Ishikawa (cell line): ENCODE measurements at regions not wholly inside any gene's neighbourhood (a gene's known extent, or its start where the extent isn't known, plus 50 kb on each side); places are given as distances from the start of the nearest gene placed in this dataset.

Experiments
- CEBPB ChIP-seq: IDR thresholded peaks from 2 replicates; pipeline ENCODE4 v1.6.1; 2012
- CREB1 ChIP-seq: IDR thresholded peaks from 2 replicates; pipeline ENCODE4 v1.6.1; 2012; ENCODE audit warnings: low read depth
- EGR1 ChIP-seq: IDR thresholded peaks from 2 replicates; pipeline ENCODE4 v1.6.1; 2012
- EP300 ChIP-seq: IDR thresholded peaks from 2 replicates; pipeline ENCODE4 v1.6.1; 2012; ENCODE audit warnings: borderline replicate concordance
- FOXM1 ChIP-seq: IDR thresholded peaks from 2 replicates; pipeline ENCODE4 v1.6.1; 2012; ENCODE audit warnings: low read depth, borderline replicate concordance
- MAX ChIP-seq: IDR thresholded peaks from 2 replicates; pipeline ENCODE4 v1.6.1; 2012
- NFIC ChIP-seq: IDR thresholded peaks from 2 replicates; pipeline ENCODE4 v1.6.1; 2012
- RAD21 ChIP-seq: IDR thresholded peaks from 2 replicates; pipeline ENCODE4 v1.6.1; 2012; ENCODE audit warnings: low read depth
- REST ChIP-seq: IDR thresholded peaks from 2 replicates; pipeline ENCODE4 v1.6.1; 2012; ENCODE audit warnings: low read depth, mild to moderate bottlenecking
- TAF1 ChIP-seq: IDR thresholded peaks from 2 replicates; pipeline ENCODE4 v1.6.1; 2012; ENCODE audit warnings: low read depth, mild to moderate bottlenecking
- TCF12 ChIP-seq: IDR thresholded peaks from 2 replicates; pipeline ENCODE4 v1.6.1; 2012; ENCODE audit warnings: low read depth
- TEAD4 ChIP-seq: IDR thresholded peaks from 2 replicates; pipeline ENCODE4 v1.6.1; 2012
- USF1 ChIP-seq: IDR thresholded peaks from 2 replicates; pipeline ENCODE4 v1.6.1; 2012
- YY1 ChIP-seq: IDR thresholded peaks from 2 replicates; pipeline ENCODE4 v1.6.1; 2012; ENCODE audit warnings: low read depth
- ZBTB7A ChIP-seq: IDR thresholded peaks from 2 replicates; pipeline ENCODE4 v1.6.1; 2012; ENCODE audit warnings: low read depth

GRCh38 chr4:162350331-162350730, 186.5 kb upstream of the FSTL5 start:
- TF ChIP-seq TCF12 (no peak), NFIC (no peak), RAD21 (no peak), MAX (no peak), YY1 (no peak), CEBPB (no peak), TAF1 (no peak), CREB1 (no peak), EP300 (no peak), USF1 (no peak), TEAD4 (no peak), EGR1 (no peak), ZBTB7A (no peak), REST (no peak), FOXM1 (no peak)

GRCh38 chr4:162349395-162349794, 185.6 kb upstream of the FSTL5 start:
- no peak for TF ChIP-seq EP300
- TF ChIP-seq EGR1: no peak
- TF ChIP-seq MAX: no peak
- no peak for TF ChIP-seq REST
- no peak for TF ChIP-seq RAD21
- TF ChIP-seq TEAD4: no peak
- TF ChIP-seq FOXM1: no peak
- no peak for TF ChIP-seq USF1
- no peak for TF ChIP-seq ZBTB7A
- TF ChIP-seq CEBPB: no peak
- TF ChIP-seq TCF12: no peak
- no peak for TF ChIP-seq CREB1
- TF ChIP-seq YY1: no peak
- TF ChIP-seq TAF1: no peak
- no peak for TF ChIP-seq NFIC

- TF ChIP-seq TAF1 (no peak), REST (no peak), TCF12 (no peak), MAX (no peak), TEAD4 (no peak), YY1 (no peak), ZBTB7A (no peak), USF1 (no peak), NFIC (no peak), EP300 (no peak), FOXM1 (no peak), CREB1 (no peak), RAD21 (no peak), EGR1 (no peak)
Observed at GRCh38 chr4:162347842-162348213, 184.0 kb upstream of the FSTL5 start.
